ENCODE measurements at regions not wholly inside any gene's neighbourhood (a gene's known extent, or its start where the extent isn't known, plus 50 kb on each side); places are given as distances from the start of the nearest gene placed in this dataset.

DNA sequence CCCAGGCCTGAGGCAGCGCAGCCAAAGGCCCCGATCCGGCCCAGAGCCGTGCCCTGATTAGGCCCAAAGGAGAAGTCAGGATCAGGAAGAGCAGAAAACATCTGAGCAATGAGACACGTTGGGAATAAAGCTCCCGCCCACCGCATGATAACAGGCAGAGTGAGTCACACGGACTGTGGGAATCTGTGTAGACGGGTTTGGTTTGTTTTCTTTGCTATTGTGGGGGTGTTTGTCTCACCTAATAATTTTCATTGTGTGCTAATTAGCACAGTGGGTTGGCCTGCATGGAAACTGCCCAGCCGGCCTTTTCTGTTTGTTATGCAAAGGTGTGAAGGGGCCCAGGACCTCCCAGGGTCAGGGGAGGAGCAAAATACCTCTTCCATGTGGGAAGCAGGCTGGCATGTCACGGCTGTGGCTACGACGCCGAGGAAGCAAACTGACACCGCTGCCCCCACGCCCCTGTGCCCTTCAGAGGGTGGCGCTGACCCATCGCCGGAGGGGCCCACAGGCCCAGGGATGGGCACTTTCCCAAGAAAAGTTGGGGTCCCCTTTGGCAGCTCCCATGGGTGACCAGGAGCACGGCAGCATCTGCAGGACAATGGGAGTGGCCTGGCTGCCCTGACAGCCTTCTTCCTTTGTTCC, 68.4 kb upstream of the CTDP1 start:
- DNase-seq = no peak

DNA sequence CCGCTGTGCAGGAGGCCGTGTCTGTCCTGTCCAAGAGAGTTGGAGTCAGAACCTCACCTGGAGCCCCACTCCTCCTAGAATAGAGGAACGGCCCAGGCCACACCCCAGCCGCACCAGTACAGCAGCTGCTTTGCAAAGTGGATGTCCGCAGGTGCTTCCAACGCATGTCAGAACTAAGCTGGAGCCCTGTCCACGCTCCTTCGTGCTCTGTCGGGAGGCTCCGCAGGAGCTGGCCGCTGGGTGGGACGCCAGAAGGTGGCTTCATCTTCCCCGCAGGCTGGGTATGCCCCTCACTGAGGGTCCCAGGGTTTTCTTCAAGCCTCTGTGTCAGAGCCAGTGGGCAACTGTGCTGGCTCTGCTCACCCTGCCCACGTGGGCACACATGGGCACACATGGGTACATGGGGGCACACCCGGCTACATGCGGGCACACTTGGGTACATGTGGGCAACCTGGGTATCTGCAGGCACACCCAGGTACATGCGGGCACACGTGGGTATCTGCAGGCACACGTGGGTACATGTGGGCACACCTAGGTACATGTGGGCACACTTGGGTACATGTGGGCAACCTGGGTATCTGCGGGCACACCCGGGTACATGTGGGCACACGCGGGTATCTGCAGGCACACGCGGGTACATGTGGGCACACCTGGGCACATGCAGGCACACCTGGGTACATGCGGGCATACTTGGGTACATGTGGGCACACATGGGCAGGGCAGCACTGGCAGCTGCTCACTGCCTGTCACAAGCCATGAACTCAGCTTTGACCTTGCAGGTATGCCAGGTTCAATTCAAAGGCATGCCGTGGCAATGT, 67.1 kb upstream of the CTDP1 start:
- DNase-seq = no peak

DNA sequence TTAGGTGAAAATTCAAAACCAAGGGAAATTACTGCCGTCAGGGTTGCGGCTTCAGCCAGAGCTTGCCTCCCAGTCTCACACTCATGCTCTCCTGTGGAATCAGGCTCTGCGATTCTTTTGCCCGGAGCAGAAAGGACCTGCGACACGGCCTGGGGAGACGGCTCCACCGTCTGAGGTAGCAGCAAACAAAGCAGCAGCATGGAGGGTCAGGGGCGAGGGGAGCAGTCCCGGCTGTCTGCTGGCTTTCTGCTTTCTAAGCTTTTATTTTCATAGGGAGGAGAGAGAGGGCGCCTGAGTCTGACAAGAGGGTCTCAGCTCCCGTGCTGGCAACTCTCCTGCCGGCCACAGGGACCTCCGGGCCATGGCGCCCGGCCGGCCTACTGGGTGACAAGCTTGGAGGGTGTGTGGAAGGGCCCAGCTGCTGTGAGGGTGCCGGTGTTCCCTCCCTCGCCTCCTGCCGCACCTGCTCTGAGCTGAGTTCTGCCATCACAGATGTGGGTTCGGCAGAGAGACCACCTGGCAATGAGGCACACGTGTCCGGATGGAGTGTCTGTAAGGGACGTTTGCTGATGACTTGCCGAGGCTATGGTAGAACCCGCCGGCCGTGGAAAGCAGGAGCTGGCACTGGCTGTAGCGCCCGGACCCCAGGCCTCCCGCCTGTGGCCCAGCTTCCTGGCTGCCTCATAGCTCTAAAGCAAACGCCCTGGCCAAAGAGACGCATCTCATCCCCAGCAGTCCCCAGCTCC, 66.2 kb upstream of the CTDP1 start:
- no peak for DNase-seq

DNA sequence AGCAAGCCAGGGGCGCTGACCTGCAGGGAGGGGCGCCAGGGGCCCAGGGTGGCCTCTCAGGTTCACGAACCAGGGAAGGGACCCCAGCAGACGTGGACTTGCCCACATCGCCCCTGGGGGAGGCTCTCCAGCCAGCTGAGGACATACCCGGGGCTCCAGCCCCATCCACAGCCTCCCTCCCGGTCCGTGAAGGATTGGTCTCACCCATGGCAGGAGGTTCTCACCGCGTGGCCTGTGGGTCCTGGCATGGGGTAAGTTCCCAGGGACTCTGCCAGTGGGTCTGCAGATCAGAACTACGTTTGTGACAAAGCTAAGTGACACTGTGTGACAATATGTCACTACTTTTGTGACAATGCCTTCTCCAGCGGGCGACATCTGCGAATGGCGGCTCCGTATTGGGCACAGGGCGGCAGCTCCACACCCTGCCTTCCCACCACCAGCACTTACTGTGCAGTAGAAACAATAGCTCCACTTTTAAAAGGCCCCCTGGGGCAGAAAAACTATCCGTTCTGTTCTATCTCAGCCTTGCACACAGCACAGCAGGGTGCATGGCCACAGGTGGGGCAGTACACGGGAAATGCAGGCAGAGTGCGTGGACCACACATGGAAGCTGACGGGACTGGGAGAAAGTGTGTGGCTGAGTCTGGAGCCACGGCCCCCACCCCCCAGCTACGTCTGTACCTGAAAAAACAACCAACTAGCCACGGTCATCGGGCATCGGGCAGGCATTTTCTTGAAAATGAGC, 65.2 kb upstream of the CTDP1 start:
- no peak for DNase-seq

DNA sequence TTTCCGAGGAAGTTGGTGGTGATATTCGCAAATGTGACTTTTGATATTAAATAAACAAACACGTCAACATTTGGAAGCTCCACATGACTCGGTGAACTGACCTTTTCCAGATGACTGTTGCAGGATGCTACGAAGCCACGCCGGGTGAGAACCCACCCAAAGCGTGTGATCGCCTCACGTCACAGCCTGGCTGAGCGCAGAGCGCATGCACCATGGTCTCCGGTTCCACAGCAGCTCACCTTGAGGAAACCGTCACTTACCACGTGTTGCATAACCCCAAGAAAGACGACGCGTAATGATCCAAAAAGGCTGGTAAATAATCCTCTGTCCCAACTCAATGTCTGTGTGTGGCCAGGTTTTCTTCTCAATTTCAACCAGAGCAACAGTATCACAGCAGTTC, 64.5 kb upstream of the CTDP1 start:
- no peak for DNase-seq

DNA sequence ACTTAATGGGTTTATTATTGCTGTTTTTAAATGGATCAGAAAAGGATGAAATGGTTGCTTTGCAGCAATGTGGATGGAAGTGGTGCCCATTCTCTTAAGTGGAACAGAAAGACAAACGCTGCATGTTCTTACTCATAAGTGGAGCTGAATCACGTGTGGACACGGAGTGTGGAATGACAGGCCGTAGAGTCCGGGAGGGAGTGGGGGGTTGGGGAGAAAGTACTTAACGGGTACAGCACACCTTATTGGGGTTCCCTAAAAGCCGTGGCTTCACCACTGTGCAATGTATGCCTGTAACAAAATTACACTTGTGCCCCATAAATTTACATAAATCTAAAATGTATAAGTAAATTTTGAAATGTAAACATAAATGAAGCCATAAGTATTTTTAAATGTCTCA, 64.0 kb upstream of the CTDP1 start:
- DNase-seq = no peak

DNA sequence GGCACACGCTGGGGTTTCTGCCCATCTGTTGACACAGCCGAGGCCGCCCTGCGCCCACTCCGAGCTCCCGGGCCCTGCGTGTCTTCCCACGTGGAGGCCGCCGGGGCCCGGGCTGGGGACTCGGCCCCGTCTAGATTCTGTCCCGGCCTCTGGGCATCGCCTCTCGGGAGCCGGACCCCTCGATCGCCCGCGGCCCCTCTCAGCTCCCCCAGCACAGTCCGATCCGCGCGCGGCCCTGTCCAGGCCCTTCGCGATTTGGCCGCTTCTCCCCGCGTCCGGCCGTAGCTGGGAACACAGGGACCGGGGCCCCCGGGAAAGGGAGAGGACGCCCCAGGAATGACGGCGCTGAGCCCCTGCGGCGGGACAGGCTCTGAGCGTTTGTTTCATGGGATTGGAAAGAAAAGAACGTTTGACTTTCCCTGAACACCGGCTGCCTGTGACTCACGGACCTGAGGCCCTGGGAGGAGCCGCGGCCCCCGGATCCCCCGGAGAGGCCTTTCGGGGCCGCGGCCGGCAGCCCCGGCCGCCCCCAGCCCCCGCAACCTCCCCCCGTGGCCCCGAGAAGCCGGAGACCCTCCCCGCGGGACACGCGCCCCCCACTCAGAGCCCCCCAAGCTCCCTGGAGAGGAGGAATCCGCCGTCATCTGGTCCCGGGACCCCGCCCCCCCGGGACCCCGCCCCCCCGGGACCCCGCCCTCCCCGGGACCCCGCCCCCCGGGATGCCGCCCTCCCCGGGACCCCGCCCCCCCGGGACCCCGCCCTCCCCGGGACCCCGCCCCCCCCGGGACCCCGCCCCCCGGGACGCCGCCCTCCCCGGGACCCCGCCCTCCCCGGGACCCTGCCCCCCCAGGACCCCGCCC, 62.7 kb upstream of the CTDP1 start:
- DNase-seq = no peak

DNA sequence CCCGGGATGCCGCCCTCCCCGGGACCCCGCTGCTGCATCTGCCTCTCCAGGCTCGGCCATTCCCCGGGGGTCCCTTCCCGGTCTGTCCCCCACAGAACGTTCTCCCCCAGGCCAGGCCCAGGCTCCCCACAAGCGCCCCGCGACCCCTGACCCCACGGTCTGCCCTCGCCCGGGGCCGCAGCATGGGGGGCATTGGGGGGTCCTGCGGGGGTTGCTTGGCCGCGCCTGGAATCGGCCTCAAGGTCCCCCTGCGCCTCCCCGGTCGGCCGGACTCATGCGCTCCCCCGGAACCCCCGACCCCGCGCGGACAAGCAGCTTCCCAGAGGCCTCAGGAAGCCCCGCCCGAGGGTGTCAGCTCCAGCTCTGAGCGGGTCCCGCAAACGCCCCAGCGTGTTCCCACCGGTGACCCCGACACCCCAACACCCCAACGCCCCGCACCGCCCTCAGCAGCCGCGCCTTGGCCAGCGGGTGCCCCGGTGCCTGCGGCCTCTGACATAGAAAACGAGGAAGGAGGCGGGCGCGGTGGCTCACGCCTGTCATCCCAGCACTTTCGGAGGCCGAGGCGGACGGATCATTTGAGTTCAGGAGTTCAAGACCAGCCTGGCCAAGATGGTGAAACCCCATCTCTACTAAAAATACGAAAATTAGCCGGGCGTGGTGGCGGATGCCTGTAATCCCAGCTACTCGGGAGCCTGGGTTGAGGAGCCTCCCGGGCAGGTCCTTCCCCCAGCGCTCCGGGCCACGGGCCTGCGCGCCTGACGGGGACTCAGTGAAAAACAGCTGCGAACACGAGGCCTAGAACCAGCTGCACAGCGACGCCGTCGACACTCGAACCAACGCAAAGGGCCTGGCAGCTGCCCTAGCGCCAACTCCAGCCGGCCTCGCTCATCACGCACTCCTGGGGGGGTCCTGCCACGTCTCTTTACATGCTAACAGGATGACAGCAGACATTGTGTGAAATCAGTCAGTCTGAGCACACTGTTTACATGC, 61.8 kb upstream of the CTDP1 start:
- no peak for DNase-seq

DNA sequence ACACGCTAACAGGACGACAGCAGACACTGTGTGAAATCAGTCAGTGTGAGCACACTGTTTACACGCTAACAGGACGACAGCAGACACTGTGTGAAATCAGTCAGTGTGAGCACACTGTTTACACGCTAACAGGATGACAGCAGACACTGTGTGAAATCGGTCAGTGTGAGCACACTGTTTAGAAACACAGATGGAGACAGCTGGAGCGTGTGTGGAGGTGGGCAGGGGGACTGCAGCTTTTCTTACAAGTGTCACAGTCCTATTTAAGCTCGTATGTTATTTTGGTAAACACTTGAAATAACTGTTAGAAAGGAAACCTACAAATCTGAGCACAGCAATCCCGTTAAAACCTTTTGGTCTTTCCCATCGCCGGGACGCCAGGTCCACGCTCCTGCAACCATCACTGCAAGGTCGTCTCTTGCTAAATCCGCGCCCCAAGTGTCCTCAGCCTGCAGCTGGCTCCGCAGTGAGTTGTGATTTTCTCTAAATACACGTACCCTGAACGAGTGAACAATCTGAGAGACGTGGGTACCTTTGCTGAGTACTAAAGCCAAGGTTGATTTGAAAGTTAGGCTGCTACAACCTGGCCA, 58.9 kb upstream of the CTDP1 start:
- no peak for DNase-seq

DNA sequence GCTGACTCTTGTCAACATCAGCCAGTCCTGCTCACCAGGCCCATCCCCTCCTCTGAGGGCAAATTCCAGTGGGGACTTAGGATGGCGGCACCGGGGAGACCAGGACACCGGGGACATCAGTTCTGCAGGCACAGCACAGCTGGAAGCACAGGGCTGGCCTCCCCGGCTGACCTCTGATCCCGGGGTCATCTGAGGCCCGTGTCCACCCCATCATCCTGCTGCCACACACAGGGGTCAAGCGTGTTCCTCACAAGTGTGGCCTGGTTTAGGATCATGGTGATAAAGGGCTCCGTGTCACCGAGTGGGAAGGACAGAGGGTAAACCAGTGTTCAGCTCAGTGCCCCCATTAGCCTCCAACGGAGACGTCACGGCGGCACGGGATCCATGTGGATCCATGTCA, 58.1 kb upstream of the CTDP1 start:
- no peak for DNase-seq

DNA sequence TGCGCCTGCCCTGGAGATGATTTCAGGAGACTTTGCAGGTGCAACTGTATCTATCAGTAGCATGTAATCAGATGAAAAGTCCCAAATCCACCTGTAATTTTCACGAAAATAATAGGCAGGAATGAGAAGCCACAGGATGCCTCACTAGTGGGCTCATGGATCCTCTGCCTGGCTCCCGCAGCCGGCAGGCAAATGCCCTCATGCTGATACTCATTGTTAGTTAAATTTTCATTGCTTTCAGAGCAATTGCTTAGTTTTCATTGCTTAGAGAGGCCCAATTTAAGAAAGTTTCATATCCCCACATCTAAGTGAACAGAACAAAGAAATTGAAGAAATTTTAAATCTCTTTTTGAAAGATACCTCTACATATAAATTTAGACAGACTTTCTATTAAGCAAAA, 57.6 kb upstream of the CTDP1 start:
- no peak for DNase-seq

DNA sequence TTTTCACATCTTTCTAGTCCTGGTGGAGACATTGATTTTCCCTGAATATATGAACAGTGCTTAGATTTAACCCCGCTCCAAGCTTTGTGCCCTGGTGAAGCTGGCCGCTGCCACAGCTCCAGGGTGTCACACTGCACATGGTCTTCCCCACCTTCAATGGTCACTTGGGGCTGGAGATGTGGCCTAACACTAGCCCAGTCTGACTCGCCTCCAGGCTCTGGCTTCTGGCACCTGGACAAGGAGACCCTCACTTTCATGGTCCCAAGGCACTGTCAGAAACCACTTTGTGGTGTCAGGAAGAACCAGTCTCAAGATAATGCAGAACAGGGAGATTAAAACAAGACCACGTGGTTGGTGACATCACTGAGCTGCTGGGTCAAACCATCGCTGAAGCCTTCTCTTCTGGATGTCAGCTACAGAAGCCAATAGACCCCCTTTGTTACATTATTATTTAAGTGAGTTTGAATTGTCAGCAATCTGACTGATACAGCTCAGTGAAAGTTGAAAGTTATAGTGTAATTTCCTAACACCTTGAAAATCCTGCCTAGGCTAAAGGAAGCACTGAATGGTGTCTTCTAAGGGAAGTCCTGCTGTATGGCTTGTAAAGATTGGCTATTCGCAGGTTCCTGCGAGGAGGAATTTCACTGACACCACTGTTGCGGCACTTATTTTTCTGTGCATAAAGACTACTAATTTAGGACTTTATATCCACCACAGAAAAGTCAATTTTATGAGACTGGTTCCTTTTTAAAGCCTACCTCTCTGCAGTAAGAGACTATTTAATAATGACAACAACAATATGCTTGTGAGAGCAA, 55.0 kb upstream of the CTDP1 start:
- no peak for DNase-seq

DNA sequence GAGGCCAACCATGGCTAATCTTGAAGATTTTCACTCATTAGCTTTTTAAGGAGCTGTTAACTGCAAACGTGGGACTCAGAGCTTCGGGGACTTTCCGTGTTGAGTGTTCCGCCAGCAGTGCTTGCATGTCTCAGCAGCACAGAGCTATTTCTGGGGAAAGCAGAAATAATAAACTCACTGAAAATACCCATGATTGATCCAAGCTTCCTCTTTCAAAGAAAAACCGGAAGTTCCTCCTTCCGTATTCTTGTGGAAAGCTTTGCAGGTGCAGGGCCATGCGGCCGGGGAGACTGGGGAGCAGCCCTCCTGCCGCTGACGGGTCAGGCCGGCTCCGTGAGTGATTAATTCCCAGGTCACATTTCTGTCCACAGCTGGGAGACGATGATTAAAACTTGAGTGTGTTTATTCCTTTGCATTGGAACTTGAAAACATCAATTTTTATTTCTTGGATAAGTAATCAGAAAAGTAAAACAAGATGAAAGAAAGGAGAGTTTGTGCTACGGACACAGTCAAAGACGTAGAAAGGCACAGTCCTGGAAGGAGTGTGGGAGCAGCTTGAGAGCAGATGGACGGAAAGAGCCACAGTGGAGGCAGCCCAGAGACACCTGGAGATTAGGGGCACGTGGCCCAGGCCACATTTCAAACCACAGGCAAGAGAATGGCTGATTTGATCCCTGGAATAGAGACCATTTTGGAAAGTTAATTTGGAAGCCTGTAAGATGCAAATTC, 54.2 kb upstream of the CTDP1 start:
- DNase-seq = no peak

DNA sequence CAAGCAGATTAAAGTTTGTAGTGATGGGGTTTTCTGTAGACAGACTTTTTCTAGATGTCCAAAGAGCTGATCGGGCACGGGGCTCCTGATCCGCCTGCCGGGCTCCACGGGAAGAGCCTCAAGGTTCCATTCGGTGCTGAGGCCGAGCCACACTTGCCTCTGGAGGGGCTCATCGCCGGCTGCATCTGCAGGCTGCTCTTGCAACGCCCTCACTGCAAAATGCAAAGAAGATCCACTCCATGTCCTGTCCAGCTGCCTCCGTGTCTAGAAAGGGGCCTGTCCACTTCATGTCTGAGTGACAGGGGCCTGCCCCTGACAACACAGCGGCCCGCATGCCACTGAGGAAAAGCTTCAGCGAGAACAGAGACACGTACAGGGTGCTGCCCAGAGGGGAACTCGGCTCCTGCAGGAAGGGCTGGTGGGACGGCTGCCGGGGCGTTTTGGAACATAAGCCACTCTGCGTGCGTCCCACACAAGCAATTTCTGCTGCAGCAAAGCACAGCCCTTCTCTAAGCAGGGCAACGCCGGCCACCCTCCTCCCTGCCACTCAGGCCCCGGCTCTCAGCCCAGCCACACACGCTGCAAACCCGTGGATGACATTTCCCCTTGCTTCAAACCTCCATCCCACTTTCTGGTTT, 53.6 kb upstream of the CTDP1 start:
- DNase-seq = no peak

DNA sequence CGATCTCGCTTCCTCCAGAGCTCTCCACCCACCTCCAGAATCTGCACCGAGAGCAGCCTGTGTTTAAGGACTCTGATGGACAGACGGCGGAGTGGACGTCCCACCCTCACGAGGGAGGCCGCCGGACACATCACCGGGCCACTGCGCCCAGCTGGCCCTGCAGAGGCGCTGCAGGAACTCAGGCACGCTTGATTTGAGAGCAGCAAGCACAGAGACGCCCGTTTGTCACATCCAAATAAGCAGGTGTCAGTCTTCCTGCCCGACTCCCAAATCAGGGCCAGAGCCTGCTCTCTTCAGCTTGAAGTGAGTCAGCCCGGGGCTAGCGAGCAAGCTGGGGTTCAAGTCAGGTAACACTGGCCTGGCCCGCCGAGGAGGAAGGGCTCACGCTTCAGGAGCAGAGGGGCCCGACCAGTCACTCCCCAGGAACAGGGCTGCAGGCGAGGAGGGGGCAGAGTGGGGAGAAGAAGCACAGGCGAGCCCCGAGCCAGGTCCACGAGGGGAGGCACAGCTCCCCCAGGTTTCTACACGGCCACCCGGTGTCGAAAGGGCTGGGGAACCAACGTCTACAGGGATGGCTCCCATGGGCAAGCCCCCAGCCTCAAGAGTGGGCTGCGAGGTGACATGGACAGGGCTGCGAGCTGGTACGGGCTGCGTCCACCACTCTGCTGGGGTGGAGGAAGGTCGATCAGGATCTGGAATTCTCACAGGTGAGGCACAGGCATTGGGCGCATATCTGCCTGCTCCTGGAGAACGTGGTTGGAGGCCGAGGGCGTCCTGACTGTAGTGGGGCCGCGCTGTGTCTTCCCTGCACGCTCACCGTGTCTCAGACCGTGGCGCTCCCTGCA, 52.5 kb upstream of the CTDP1 start:
- no peak for DNase-seq

DNA sequence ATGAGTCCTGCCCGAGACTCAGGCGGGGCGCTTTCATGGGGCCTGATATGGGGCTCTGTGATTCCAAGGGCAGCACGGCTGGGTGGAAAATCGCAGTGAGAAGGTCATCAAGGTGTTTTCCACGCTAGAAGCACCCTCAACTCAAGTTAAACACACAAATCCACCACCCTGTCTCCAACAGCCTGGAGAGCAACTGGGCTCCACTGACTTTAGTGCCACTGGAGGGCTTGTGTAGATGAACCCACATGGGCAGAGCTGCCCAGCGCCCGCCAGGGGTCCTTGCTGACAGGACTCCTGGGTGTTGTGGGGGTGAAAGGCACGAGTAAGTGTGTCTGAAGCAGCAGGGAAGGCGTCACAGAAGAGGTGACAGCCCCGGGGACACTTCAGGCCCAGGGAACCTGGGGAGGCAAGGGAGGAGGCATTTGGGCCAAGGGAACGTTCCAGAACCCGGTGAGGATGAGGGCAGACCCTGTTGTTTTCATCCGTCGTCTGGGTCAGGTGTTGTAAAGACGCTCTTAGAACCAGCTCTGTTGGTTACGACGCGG, 51.8 kb upstream of the CTDP1 start:
- DNase-seq = no peak

Measured in hippocampal formation (tissue), 2 donors.